ENCODE measurements at regions not wholly inside any gene's neighbourhood (a gene's known extent, or its start where the extent isn't known, plus 50 kb on each side); places are given as distances from the start of the nearest gene placed in this dataset.

DNA sequence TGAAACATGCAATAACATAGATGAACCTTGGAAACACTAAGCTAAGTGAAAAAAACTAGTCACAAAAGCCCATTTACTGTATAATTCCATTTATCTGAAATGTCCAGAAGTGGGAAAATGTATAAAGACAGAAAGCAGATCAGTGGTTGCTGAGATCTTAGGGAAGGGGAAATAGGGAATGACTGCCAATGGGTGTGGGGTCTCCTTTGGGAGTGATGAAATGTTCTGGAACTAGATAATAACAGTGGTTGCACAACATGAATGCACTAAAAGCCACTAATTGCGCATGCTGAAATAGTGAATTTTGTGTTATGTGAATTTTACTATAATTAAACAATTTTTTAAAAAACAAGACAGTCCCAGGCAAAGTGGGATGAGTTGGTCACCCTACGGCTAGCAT lies 472.8 kb downstream of the CCDC171 start:
- DNase-seq, result no peak

- no peak for DNase-seq
These were observed 474.0 kb downstream of the CCDC171 start for GRCh38 chr9:16026886-16027285.

DNA sequence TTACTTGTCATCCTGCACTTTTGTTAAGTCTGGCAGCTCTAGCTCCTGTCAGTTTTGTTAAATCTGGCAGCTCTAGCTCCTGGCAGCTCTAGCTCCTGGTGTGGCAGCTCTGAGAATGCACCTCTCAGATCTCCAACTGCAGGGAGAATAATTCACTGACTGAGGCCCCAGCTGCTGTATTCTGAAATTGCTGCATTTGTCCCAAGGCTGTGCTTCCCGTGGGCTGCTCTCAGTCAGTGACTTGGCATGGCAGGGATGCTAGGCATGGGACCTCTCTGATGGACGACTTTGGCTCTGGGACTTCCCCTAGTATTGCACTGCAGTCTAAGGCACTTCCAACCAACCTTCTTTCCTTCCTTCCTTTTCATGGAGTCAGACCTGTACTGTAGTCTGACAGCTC lies 475.7 kb downstream of the CCDC171 start:
- DNase-seq, result no peak

DNA sequence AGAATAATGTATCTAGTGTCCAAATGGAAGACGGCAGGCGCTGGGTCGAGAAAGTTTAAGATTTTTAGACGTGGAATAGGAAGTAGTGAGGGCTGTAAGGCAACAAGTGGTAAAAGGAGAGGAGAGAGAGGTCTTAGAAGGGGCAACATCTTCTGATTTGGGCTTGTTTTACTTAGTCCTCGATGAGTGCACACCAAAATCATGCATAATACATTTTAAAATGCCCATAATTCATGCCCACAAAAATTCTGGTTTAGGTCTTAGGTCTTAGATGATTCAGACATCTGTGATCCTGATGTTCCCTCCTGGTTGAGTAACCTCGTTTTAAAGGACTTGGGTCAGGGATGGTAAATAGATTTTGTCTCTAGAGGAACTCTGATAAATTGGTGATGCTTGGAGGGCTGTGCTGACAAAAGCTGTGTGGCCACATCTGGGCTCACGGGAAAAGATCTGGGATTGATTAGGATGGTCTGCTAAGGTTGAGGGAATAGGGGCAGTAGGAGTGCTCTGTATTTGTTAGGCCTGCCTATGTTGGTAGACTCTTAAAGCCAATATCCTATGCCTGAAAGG lies 476.3 kb downstream of the CCDC171 start:
- DNase-seq, result no peak

DNA sequence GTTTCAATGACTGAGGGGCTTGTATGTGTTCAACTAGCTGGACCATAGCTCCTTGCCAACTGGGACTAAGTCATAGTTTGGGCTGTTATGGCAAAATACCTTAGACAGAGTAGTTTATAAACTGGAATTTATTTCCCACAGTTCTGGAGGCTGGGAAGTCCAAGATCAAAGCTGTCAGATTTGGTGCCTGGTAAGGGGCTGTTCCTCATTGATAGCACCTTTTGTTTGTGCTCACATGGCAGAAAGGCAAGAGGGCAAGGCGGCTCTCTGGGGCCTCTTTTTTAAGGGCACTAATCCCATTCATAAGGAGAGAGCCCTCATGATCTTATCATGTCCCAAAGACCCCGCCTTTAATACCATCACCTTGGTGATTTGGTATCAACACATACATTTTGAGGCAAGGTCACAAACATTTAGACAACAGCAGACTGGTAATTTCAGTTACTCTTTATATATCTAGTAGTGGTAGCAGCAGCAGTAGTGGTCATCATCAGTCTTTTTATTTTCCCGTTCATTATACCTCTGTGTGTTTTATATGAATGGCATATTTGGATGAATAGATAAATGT lies 477.0 kb downstream of the CCDC171 start:
- no peak for DNase-seq

DNA sequence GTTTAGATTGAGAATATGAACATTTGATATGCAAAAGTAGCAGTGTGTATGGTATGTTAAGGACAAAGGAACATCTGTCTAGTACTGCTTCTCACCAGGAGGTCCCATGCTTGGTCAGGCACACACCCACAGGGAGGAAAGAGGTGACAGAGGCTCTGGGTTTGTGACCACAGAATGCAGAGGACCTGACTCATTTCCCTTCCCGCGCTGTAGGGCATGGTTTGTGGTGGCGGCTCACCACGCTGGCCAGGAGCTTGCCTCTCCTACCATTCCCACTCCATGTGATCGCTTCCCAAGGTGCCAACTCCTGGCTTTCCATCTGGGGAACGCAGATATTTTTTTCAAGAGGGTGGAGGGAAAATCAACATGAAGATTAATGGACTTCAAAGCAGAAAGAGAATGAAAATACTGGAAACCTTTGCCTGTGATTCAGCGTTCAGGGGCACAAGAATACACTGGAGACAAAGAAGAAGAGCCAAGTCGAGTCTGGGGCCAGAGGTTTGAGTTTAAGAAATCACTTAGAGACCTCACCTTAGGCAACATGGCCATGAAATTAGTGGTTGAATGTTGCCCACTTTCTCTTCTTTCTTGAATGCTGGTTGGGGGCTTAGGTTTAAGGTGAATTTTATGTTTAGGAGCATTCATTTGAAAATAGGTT lies 477.8 kb downstream of the CCDC171 start:
- DNase-seq, result no peak

- DNase-seq, result no peak
These were observed 478.6 kb downstream of the CCDC171 start for GRCh38 chr9:16031486-16031885.

- no peak for DNase-seq
These were observed 479.1 kb downstream of the CCDC171 start for GRCh38 chr9:16031971-16032370.

DNA sequence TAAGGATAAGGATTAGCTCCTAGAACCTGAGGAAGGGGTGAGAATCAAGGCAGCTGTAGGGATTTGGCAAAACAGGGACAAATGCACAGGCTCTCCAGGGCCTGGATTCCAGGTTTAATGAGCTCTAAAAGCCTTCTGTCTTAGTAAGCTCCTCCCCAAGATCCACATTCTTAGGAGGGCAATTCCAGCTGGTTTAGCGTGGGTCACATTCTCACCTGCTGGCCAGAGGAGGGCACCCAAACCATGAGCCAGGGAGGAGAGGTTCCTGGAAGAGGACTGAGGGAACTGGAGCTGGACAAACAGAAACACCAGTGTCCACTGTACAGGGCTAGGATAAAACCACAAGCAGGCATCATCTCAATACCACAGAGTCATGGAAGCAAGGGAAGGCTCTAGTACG lies 480.0 kb downstream of the CCDC171 start:
- DNase-seq, result no peak

DNA sequence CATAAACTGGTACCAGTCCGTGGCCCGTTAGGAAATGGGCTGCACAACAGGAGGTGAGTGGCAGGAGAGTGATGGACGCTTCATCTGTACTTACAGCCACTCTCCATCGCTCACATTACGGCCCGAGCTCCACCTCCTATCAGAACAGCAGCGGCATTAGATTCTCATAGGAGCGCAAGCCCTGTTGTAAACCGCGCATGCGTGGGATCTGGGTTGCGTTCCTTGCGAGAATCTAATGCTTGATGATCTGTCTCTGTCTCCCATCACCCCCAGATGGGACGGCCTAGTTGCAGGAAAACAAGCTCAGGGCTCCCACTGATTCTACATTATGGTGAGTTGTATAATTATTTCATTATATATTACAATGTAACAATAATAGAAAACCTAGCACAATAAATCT lies 480.4 kb downstream of the CCDC171 start:
- DNase-seq, result no peak

GRCh38 chr9:16033921-16034691 lies 481.3 kb downstream of the CCDC171 start:
- no peak for DNase-seq

GRCh38 chr9:16039218-16039987 lies 486.6 kb downstream of the CCDC171 start:
- no peak for DNase-seq

DNA sequence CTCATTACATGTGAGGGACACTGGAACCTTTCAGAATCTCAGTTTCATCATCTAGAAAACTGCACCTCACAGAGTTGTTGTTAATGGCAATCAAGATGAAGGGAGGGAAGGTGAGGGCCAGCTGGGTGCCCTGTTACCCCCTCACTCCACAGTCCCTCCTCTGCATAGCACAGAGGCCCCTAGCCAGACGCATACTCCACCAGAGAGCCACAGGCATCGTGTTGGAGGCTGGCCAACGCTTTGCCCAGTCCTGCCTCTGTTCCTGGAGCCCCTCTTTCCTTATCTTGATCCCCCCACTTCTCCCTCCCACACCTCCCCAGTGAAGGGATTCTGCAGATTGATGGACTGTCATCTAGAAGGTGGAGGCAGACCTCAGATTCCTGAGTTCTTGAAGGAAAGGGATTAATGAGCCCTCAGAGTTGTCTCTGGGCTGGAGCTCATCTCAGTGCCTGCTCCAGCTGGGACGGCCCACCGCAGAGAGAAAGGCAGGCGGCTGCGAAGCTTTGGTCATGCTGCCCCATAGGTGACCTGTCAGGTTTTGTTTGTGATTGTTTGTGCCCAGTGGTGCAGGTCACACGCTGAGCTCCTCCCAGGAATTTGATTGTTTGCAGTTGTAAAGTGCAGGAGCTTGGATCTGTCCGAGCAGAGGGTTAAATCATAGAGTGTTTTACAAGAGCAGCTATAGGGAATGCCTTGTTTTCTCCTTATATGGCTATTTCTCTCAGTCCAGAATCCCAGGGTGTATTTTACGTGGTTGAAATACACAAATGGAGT lies 487.3 kb downstream of the CCDC171 start:
- DNase-seq, result no peak

- DNase-seq, result no peak
These were observed 491.1 kb downstream of the CCDC171 start for GRCh38 chr9:16043756-16044578.

DNA sequence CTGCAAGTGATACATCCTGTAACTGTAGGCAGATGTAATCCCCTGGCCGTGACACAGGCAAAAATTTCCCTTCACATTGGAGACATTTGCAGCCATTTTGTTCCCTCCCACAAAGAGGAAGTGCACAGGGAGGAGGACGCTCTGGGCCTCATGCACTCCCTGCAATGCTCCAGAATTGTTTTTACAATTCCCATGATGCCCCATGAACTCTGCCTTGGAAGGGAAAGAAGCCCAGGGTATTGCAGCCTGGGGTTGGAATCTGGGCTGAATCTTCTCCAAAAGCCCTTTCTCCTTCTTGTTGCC lies 491.7 kb downstream of the CCDC171 start:
- DNase-seq, result no peak

GRCh38 chr9:16045651-16046280 lies 492.9 kb downstream of the CCDC171 start:
- DNase-seq, result no peak

- no peak for DNase-seq
These were observed 493.9 kb downstream of the CCDC171 start for GRCh38 chr9:16046713-16047112.

DNA sequence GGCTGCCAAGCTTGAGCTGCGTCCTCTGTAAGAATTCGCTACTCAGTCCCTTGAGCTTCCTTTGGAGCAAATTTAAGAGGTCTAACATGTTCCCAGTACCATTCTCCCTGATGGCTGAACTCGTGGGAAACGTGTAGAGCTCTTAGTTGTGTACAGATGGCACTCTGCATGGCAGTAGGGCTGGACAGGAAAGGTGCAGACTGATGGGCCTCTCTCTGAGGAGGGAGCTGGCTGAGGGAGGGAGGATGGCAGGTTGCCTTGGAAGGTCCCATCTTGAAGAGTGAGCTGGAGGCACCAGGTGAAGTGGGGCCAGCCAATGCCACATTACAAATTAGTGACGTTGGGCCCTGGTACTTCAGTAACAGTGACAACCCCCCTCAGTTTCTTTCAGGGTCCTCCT lies 495.3 kb downstream of the CCDC171 start:
- no peak for DNase-seq

DNA sequence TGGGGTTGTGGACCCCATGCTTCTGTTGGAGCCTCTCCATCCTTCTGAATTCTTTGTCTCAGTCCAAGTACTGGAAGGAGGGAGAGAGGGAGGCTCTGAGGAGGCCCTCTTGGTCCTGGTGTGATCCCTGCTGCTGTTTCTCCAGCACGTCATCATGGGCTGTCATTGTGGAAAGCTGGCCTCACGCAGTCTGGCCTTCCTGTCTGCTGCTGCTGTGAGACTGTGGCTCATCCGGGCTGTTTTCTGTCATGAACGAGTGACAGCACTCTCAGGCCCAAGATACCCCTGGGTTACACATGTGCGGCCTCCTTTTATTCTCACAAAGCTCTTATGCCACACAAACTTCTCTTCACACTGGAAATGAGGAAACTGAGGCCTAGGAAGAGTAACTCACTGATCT lies 499.3 kb downstream of the CCDC171 start:
- no peak for DNase-seq

- DNase-seq, result no peak
These were observed 500.1 kb downstream of the CCDC171 start for GRCh38 chr9:16052757-16053530.
